GM19328 (cell line): ENCODE measurements at regions not wholly inside any gene's neighbourhood (a gene's known extent, or its start where the extent isn't known, plus 50 kb on each side); places are given as distances from the start of the nearest gene placed in this dataset.

Experiments used
- ATAC-seq: cut with Tn5 transposase; IDR thresholded peaks from one replicate; pipeline ENCODE4 v1.9.1; 2021; ENCODE audit warnings: mild to moderate bottlenecking, moderate library complexity; ENCODE audit not compliant: unreplicated experiment

GRCh38 chr4:177937041-177937440 lies 494.8 kb upstream of the AGA start:
- no peak for ATAC-seq

- no peak for ATAC-seq
Observed at GRCh38 chr4:177938226-177938625, 496.0 kb upstream of the AGA start.

GRCh38 chr4:177945268-177945667 lies 503.0 kb upstream of the AGA start:
- ATAC-seq: no peak

- ATAC-seq: no peak
Observed at GRCh38 chr4:177947607-177948006, 505.4 kb upstream of the AGA start.

GRCh38 chr4:177948853-177949252 lies 506.6 kb upstream of the AGA start:
- no peak for ATAC-seq

GRCh38 chr4:177951026-177951425 lies 508.8 kb upstream of the AGA start:
- ATAC-seq: no peak

GRCh38 chr4:177952723-177953122 lies 510.5 kb upstream of the AGA start:
- ATAC-seq: no peak

GRCh38 chr4:177957596-177958360 lies 515.5 kb upstream of the AGA start:
- ATAC-seq: no peak

GRCh38 chr4:177960566-177960965 lies 518.3 kb upstream of the AGA start:
- no peak for ATAC-seq

- no peak for ATAC-seq
Observed at GRCh38 chr4:177961761-177962380, 519.6 kb upstream of the AGA start.

GRCh38 chr4:177964061-177964460 lies 521.8 kb upstream of the AGA start:
- no peak for ATAC-seq

- no peak for ATAC-seq
Observed at GRCh38 chr4:177964693-177965168, 522.5 kb upstream of the AGA start.

- ATAC-seq: no peak
Observed at GRCh38 chr4:177967328-177967727, 525.1 kb upstream of the AGA start.

GRCh38 chr4:177968817-177969442 lies 526.7 kb upstream of the AGA start:
- ATAC-seq: no peak

GRCh38 chr4:177974461-177974860 lies 532.2 kb upstream of the AGA start:
- no peak for ATAC-seq

- no peak for ATAC-seq
Observed at GRCh38 chr4:177975315-177975987, 533.2 kb upstream of the AGA start.

GRCh38 chr4:177986236-177986635 lies 544.0 kb upstream of the AGA start:
- ATAC-seq: no peak

GRCh38 chr4:177987896-177988295 lies 545.7 kb upstream of the AGA start:
- ATAC-seq: no peak

- no peak for ATAC-seq
Observed at GRCh38 chr4:177989503-177990201, 547.4 kb upstream of the AGA start.

- ATAC-seq: no peak
Observed at GRCh38 chr4:178003098-178003657, 560.9 kb upstream of the AGA start.

GRCh38 chr4:178010596-178010995 lies 568.4 kb upstream of the AGA start:
- no peak for ATAC-seq
